ENCODE measurements at regions not wholly inside any gene's neighbourhood (a gene's known extent, or its start where the extent isn't known, plus 50 kb on each side); places are given as distances from the start of the nearest gene placed in this dataset.

DNA sequence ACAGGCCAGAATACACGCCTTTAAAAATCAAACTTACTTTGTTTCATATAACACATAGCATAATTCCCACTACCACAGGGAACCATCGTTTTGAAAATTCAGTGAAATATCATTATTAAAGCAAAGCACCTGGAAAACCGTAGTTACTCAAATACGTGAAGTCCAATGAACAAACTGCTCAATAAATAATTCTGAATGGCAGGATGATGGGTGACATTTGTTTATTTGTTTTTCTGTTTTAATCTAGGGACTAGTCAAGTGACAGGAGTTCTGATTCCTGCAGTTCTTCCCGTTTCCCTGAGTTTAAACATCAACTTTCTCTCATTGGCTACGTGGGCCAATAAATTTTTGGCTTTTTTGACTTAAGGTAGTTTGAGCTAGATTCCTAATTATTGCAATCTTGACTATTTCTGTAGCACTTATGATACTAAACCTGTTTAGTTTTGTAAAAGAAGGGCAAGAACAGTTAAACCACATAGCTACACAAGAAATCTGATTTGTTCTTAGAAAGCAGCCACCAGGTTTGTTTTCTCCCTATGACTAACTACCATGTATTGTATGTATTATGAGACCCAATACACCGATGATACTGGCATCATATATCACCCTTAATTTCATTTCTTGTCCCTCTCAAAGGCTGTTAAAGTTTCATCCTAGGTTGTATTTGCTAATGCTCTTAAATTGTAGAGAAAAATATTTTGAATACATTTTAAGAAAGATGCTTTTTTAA, 411.2 kb downstream of the SHQ1 start:
- DNase-seq: no peak

DNA sequence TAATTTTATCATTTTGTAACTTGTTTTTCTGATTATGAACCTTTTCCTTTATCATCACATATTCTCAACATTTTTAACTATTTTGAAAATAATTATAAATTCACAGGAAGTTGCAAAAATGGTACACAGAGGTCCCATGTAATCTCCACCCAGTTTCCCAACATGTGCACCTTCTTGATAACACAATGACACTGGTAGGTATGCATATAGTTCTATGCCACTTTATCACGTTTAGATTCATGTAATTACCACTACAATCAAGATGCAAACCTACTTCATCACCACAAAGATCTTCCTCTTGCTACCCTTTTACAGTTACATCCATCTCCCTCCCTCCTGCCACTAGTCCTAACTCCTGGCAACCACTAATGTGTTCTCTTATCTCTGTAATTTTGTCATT, 413.9 kb downstream of the SHQ1 start:
- DNase-seq: no peak

DNA sequence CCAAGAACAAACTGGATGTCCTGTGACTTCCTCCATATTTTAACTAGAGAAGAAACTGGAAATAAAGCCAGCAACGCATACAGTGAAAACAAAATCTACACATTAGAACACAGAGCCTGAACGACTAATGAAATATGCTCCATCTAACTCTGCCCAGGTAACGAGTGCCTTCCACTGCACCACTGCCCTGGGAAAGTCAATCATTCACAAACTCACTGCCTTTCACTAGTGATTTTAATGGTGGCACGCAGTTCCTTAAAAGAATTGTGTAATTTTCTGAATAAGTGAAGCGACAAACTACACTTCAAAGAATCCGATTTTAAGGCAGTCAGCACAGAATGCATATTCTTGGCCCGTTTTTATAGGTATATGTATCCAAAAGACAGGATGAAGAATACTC, 416.0 kb downstream of the SHQ1 start:
- no peak for DNase-seq

DNA sequence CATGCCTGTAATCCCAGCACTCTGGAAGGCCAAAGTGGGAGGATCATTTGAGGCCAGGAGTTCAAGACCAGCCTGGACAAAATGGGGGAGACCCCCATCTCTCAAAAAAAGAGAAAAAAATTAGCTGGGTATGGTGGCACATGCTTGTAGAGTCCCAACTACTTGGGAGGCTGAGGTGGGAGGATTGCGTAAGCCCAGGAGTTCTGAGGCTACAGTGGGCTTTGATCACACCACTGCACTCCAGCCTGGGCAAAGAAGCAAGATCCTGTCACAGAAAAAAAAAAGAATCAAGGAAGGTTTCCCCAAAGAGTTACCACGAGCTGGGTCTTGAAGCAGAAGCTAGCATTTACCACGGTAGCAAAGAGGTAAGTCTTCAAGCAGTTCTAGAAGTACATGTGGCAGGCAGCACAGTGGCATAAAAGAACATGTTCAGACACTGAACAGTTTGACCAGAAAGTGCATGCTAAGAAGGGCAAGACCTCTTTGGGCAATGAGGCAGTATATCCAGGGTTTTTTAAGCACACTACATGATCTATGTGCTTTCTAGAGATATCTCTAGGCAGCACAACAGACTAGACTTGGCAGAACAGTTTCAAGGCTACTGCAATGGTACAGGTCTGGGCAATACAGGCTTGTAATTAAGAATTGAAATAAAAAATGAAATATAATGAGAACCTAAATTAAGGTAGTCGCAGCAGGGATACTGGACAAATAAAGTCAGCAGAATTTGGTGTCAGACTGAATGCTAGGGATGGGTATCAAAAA, 418.5 kb downstream of the SHQ1 start:
- no peak for DNase-seq

DNA sequence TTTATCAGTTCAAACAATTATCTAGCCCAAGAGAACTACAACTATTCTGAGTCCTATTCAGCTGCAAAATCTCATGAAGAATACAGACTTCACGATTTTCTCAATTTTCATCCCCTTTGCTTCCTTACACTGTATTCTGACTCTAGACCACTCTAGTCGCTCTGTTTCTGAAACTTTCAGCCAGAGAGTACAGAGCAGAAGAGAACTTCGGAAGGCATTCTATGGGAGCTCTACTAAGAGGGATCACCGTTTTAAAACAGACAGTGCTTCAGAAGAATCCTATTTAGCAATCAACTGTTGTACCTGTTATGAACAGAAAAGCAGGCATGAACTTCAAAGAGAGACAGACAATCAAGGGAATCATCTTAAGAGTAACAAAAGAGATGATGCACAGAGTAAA, 419.4 kb downstream of the SHQ1 start:
- no peak for DNase-seq

DNA sequence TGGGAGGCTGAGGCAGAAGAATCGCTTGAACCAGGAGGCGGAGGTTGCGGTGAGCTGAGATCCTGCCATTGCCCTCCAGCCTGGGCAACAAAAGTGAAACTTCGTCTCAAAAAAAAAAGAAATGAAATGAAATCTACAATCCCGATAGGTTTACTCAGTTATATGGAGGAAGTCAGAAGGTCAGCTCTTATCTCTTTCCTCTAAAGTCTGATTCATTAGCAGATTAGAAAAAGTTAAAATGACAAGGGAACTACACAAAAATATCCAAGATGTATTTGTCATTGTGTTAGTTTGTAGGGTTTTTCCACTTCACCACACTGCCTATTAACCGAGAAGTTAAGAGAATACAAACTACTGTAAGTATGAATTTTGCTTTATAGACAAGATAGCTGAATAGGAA, 420.6 kb downstream of the SHQ1 start:
- DNase-seq: no peak

DNA sequence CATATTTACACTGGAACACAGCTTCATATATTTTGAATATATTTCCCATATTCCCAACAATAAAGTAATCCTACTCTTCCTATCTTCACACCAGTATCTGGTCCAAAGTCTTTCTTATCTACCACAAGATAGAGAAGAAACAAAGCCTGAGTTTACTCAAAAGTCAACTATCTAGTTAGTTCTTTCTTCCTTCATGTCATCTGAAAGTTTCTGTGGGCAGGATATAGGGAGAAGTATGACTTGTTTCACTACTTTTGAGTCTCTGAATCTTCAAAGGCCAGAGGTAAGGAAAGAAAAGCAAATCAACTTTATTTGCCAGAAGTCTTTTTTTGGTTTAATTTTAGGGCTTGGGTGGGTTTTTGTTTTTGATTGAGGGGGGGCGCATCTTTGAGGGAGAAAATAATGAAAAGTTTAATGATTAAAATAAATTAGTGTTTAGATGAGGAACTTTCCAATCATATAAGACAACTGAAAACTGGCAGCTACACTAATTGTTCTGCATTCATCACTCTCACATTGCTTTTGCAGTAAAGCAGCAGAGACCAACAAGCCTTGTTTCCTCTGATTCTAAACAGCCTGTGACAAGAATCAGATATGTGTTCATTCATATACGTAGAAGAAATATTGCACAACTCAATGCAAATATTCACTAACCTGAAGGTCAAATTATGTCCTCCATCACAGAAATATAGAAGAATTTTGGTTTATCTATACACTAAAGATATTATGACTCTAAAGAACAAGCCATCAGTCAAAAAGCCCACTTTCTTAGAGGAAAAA, 421.4 kb downstream of the SHQ1 start:
- no peak for DNase-seq

DNA sequence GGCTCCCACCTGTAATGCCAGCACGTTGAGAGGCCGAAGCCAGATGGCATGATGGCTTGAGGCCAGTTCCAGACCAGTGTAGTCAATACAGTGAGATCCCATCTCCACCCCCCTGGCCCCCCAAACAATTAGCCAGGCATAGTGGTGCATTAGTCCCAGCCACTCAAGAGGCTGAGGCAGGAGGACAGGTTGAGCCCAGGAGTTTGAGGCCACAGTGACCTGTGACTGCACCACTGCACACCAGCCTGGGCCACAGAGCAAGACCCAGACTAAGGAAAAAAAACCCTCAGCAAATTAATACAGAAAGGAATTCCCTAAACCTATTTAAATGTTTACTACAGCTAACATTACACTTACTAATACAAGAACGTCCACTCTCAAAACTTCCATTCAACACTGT, 424.6 kb downstream of the SHQ1 start:
- no peak for DNase-seq

DNA sequence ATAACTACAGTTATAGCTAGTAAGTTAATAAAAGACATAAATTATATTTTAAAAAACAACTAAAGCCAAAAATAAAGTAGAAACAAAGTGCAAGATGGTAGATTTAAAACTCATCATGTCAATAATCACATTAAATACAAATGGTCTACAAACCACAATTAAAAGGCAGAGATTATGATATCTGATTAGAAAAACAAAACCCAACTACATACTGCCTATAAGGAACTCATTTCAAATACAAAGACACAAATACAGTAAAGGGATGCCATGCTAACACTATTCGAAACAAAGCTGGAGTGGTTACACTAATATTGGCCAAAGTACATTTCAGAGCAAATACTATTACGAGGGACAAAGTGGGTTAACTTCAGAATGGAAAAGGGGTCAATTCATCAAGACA, 426.5 kb downstream of the SHQ1 start:
- DNase-seq: no peak

DNA sequence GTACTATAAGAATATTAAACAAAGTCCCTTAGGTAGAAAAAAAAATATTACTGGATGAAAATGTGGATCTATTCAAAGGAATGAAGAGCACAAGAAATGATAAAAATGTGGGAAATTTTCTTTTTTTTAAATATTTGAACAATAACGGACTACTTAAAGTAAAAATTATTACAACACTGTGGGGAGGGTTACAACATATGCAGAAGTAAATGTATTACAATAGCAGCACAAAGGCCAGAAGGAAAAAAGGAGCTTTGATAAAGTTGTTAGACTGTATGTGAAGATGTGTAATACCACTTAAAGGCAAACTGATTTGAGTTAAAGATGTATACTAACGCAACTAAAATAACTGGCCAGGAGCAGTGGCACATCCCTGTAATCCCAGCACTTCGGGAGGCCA, 427.1 kb downstream of the SHQ1 start:
- no peak for DNase-seq

DNA sequence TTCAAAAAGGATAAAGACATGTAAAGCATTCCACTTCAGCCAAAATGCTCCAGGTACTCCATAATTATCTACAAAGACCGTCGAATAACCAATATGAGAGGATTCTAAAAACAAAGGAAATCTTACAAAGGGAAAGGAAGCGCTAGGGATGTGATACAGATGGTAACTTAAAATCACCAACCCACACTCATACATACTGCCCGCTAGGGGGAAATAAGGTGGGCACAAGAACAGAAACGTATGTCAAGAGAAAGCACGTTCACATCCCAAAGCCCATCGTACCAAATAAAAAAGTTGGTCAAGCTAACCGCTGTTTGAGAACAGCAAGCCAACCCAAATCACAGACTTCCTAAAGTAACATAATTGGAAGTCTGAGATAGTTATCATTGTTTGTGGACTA, 429.4 kb downstream of the SHQ1 start:
- DNase-seq: no peak

DNA sequence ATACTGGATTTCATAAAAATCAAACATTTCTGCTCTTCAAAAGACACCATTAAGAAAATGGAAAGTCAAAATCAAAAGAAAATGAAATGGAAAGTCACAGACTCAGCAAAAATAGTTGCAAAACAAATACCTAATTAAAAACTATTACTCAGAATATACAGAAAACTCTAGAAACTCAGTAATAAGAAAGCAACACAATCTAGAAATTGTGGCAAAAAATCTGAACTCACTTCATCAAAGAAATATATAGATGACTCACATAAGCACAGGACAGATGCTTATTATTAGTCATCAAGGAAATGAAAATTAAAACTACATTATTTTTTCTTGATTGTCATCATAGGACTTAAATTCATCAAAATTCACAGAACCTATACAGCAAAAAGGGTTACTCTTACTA, 430.0 kb downstream of the SHQ1 start:
- DNase-seq: no peak

DNA sequence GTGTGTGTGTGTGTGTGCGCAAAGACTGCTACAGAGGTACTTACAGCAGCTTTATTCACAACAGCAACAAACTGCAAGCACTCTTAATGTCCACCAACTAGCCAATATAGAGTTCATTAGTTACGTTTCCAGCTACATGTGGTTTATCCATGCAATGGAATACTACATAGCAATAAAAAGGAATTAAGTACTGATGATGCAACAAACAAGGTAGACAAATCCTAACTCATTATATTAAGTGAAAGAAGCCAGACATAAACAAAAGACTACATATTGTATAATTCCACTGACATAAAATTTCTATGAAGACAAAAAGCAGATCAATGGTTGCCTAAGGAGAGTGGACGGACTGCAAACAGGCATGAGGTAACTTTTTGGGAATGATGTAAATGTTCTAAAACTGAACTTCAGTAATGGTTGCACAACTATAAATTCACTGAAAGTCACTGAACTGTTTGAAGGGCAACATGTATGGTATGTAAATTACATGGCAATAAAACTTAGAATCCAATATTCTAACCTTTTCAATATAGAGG, 433.7 kb downstream of the SHQ1 start:
- DNase-seq: no peak

DNA sequence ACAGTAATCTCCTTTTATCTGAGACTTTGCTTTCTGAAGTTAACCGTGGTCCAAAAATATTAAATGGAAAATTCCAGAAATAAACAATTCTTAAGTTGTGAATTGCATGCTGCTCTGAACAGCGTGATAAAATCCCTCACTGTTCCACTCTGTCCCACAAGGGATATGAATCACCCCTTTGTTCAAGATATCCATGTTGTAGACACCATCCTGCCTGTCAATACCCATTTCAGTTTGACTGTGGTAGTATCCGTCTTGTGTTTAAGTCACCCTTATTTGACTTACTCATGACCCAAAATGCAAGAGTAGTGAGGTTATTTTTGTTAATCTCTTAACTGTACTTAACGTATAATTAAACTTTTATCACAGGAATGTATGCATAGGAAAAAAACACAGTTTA, 435.0 kb downstream of the SHQ1 start:
- no peak for DNase-seq

DNA sequence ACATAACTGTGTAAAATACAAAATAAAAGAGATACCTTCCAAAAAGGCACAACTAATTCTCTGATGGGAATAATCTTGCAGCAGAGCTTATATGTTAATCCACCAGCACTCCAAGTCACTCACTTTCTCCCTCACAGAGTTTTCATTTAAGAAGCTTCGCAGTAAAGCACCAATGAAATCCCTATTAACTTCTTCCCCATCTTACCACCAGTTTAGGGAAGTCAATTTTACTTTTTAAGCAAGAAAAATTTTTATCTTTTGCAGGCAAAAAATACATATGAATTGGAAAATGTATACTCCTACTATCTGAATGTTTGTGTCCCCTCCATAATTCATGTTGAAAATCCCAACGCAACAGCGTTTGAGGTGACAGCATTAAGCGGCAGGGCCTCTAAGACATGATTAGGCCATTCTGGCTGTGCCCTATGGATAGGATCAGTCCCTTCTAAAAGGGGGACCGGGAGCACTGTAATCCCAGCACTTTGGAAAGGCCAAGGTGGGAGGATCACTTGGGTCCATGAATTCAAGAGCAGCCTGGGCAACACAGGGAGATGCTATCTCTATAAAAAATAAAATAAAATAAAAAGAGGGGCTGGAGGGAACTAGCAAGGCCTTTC, 435.8 kb downstream of the SHQ1 start:
- DNase-seq: no peak

DNA sequence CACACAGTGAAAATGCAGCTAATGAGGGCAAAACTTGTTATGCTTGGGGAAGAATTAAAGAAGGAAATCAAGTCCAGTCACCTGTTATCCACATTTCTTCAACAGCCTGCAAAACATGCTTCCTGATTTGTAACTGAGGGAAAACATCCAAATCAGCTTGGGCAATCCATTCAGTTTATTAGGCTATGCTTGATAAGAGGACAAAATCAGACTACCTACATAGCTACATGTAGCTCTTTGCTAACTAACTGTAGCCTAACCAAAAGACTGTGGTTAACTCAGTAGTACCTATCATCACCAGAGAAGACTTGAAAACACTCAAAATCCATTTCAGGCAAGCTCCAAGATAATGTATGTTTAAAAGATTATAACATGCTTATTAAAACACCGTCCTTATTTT, 436.4 kb downstream of the SHQ1 start:
- no peak for DNase-seq

DNA sequence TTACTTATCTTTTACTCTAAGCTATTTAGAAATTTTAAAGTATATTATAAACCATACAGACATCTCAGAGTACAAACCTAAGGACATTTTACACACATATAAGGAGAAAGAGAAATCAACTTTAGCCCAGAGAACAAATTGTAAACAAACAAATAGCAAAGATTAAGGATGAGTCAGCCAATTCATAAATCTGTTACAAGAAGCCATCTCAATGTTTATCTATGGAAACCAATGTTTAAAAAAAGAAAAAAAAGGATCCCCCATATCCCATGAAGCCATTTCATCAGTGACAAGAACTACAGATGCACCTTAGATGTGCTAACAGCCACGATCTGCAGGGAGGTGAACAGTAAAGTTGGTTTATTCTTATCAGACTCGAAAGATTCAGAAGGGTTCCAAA, 437.1 kb downstream of the SHQ1 start:
- no peak for DNase-seq

DNA sequence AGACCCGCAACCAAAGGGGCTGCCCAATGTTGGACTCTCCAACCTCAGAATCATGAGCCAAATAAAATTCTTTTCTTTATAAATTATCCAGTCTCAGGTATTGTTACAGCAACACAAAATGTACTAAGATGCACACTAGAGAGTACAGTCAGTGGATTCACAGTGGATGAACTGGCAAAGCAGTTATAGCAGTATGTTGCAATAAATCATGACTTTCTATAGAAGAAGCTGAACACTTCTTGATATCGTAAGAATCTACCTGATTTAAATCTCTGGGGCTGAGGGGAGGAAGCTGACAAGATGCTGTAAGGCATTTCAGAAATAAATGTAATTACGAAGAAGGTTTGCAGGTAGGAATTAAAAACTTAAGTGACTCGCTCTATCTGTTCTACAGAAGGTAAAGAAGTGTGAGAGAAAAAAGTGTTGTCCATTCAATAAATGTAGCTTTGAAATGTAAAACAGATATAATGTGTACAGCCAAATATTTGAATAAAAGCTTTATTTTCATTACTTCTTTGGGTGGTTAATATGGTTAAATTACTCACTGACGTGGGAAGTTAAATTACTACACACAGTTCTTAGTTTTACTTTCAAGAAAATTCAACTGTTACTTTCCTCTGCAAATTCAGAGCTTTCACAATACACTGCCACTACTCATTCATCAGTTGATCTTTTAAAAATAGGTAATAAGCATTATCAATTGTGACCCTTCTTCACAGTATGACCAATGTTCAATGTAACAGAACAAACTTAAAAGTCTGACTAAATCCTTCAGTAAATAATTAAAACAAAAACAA, 439.1 kb downstream of the SHQ1 start:
- DNase-seq: no peak

DNA sequence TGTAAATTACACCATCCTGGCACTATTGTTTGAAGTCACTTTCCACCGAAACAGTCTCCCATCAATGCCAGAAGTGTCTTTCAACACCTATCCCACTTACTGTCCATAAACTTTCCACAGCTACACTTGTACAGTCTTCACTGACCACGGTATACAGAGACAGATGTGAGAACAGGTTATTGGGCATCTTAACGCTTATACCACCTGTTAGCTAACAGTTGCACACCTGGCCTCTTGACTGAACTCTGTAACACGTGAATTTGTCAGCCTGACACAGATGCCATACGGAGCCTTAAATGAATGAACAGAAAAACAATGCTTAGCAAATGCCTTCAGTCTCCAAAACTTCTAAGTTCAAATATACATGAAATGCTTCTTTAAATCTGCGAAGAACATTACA, 440.5 kb downstream of the SHQ1 start:
- DNase-seq: no peak

DNA sequence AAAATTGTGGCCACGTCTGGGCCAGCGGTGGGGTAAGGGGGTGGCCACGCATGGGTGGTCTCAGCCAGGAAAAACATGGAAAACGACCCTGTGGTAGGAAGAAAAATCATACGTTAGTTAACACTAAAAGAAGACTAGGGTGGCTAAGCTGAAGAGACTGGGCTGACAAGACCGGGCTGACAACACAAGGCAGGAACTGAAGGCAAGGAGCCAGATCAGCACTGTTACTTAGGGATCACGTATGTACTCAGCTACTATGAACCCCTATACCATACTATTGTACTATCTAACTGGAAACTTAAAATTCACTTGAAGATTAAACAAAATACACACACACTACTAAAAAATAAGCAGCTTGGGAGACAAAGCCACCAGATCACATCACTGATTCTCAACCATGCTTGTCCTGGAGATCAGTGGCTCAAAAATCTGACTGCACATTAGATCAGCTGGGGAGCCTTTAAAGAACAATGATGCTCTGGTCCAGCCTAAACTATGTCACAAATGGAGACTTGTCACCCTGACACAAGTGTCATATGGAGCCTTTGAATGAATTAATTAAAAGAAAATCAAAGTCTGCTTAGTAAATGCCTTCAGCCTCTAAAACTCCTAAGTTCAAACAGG, 442.2 kb downstream of the SHQ1 start:
- DNase-seq: peak in 2 of 3 donors; percentile 18 to 26

DNA sequence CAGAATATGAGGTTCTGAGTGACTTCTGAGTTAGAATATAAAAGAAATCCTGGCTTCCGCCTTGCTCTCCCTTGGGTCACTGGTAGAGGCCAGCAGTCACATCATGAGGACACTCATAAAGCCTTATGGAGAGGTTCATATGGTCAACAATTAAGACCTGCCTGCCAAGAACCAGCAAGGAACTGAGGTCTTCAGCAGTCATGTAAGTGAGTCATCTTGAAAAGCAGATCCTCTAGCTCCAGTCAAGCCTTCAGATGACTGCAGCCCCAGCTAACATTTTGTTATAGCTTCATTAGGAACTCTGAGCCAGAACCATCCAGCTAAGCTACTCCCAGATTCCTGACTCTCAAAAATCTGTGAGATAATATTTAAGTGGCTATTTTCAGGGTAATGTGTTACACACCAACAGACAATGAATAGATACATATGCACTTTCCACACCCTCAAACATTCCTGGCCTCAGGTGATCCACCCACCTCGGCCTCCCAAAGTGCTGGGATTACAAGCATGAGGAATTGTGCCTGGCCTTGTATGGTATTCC, 447.2 kb downstream of the SHQ1 start:
- DNase-seq: no peak

Data from muscle of back (tissue), 3 donors.